ENCODE measurements at regions not wholly inside any gene's neighbourhood (a gene's known extent, or its start where the extent isn't known, plus 50 kb on each side); places are given as distances from the start of the nearest gene placed in this dataset.

GRCh38 chr3:67291287-67292252 is 293.5 kb downstream of the KBTBD8 start:
- no peak for TF ChIP-seq POLR2AphosphoS5 (IDR thresholded peaks at IDR 0.05; ENCODE audit: low read depth, low read length)
- TF ChIP-seq TAF1 (IDR thresholded peaks at IDR 0.05; ENCODE audit: borderline replicate concordance, insufficient read depth, low read length), result no peak
